ENCODE measurements at regions not wholly inside any gene's neighbourhood (a gene's known extent, or its start where the extent isn't known, plus 50 kb on each side); places are given as distances from the start of the nearest gene placed in this dataset.

- no peak for TF ChIP-seq CTCF (conservative IDR thresholded peaks at IDR 0.05; ENCODE audit: low read length)
- TF ChIP-seq EZH2phosphoT487 (IDR thresholded peaks at IDR 0.05; ENCODE audit: borderline replicate concordance, low read depth, low read length) = no peak
Observed at GRCh38 chr4:1514612-1515011, 108.4 kb upstream of the NKX1-1 start.

All from OCI-LY7 (cell line).